GM12874 (cell line): ENCODE measurements at regions not wholly inside any gene's neighbourhood (a gene's known extent, or its start where the extent isn't known, plus 50 kb on each side); places are given as distances from the start of the nearest gene placed in this dataset.

ENCODE experiments used
- TF ChIP-seq, protein P1 (sequence below): IDR thresholded peaks from 2 replicates; pipeline ENCODE4 v1.5.1; 2011; ENCODE audit warnings: low read depth, mild to moderate bottlenecking, control low read depth, low read length, moderate library complexity; ENCODE audit not compliant: insufficient read depth

DNA sequence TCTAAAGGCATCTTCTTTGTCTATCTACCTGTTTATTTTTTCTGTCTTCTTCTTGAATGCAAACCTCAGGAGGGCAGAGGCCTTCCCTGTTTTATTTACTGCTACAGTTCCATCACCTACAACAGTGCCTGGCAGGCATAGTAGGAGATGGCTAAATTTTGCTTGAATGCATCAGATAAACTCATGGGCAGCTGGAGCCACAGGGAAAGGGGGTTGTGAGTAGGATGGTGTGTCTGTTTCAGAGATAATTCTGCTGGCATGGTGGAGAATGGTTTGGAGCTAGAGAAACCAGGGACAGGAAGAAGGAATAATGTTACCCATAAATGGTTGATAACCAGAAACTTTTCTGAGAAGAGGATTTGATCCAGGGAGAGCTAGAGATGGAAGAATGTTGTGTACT lies 189.8 kb upstream of the BRINP1 start:
- TF ChIP-seq, protein P1, sequence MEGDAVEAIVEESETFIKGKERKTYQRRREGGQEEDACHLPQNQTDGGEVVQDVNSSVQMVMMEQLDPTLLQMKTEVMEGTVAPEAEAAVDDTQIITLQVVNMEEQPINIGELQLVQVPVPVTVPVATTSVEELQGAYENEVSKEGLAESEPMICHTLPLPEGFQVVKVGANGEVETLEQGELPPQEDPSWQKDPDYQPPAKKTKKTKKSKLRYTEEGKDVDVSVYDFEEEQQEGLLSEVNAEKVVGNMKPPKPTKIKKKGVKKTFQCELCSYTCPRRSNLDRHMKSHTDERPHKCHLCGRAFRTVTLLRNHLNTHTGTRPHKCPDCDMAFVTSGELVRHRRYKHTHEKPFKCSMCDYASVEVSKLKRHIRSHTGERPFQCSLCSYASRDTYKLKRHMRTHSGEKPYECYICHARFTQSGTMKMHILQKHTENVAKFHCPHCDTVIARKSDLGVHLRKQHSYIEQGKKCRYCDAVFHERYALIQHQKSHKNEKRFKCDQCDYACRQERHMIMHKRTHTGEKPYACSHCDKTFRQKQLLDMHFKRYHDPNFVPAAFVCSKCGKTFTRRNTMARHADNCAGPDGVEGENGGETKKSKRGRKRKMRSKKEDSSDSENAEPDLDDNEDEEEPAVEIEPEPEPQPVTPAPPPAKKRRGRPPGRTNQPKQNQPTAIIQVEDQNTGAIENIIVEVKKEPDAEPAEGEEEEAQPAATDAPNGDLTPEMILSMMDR: no peak

DNA sequence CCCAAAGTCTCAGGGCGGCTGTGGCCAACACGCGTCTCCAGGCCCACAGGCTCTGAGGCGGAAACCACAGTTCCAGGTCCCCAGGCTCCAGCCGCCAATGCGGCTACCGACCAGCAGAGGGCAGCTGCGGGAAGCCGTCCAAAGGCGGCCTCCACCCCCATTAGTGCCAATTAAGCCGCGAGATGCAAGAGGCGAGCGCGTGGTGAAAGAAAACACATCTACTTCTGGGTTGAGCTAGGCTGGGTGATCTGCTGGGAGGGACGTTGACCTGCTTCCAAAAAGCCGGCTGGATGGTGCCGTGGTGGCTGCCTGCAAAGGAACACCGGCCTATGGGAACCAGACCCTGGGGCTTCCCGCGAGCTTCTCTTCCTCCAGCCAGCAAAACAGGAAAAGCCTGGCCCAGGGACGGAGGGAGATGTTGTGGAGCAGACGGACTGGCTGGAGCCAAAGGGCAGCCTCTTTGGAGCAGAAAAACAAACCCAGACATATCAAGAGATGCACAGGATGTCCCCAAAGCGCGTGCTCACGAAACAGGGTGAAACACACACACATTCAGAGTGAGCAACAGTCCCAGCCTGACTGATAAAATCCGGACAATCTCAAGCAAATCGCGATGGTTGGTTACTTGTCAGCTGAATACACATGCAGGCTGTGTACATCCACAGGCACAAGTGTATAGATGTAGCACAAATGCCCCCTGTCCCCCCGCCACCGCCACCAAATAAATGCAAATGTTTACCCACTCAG lies 187.1 kb upstream of the BRINP1 start:
- TF ChIP-seq, protein P1: peak; percentile 95

DNA sequence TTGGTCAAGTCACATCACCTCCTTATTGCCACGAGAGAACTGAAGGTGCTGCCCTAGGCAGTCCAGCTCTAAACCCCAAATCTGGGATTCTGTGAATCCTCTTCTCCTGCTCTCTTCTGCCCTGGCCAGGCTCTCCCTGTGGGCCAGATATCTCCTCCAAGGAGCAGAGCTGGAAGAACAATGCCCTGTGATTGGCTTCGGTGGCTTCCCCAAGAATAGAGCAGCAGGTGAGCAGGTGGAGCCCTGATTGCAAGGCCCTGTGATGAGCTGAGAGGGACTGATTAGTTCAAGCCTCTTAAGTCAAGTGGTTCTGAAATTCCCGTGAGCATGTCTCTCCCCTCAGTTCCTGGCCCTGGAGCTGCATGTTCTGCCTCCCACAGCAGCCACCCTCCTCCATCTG lies 175.3 kb upstream of the BRINP1 start:
- TF ChIP-seq, protein P1: no peak

DNA sequence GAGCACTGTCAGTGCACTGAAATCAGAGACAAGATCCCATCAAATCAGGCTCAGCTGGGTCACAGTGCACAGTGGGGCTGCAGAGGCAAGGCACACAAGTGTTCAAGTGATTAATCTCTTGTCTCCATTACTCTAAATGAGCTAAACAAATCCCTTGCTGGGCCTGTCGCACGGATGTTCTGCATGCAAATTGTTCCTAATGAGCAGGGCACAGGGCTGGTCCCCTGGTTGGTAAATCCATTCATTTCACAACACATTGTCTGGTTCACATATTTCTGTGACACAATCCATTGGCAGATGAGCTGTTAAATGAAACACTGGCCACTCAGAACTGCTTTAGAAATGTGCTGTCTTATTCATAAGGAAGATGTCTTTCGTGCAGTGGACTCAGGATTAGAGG lies 167.9 kb upstream of the BRINP1 start:
- TF ChIP-seq, protein P1: no peak

DNA sequence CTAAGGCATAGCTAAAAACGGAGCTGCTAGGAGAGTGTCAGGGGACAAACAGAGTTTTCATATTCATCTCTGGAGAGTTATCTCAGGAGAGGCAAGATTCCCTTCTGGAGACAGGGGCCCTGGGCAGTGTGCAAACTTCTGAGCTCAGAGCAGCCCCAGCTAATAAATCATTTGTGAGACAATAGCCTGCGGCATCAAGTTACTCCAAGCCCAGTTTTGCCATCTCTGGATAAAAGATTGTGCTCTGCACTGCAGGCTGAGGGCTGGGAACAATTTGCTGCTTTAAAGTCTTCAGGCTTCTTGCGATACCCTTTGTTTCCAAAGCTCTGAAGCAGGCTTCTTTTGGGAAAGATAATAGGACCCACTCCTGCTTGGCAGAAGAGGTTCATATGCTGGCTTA lies 164.3 kb upstream of the BRINP1 start:
- TF ChIP-seq, protein P1: no peak

DNA sequence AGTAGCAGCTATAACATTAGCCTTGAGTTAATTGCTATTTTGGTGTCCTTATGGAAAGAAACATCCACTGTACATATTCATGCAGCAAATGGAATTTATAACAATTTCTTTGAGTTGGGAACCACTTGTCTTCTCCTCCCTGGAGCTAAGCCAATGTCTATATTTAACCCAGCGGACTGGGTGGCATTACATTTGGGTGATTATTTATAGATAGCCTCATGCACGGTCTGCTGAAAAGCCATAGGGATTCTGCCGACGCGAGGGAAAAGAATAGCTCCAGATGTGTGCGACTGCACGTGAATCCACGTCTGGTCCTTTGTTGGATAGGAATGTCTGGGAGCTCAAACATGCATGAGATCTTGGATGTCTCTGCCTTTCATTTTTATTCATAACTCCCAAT lies 157.5 kb upstream of the BRINP1 start:
- TF ChIP-seq, protein P1: no peak

DNA sequence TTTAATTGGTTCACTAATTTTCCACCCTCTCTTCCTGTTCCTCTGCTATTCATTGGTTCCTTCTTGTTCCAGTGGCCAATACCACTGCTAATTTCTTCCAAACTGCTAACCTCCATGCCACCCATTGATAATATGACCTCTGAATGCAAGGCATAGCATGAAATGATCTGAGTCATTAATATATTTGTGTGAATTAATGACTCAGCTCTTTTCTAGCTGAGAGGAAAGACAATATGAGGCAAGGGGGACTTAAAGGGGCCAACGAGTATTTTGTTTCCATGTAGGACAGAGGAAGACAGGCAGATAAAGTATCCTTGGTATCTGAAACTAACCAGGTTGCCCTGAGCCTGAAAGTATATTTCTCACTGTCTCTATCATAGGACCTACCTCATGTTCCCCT lies 154.3 kb upstream of the BRINP1 start:
- TF ChIP-seq, protein P1: no peak
